Endothelial cell (in vitro differentiated cells): ENCODE measurements at regions not wholly inside any gene's neighbourhood (a gene's known extent, or its start where the extent isn't known, plus 50 kb on each side); places are given as distances from the start of the nearest gene placed in this dataset.

Source experiments
- DNase-seq: peaks from one replicate; pipeline ENCODE4 v3.0.0; 2021; ENCODE audit warnings: low spot score
- H3K27ac Mint-ChIP-seq: one replicate; pipeline ENCODE4 v1.8.0; 2021; ENCODE audit warnings: mixed read lengths, inconsistent platforms; ENCODE audit not compliant: unreplicated experiment
- H3K27me3 Mint-ChIP-seq: one replicate; pipeline ENCODE4 v1.8.0; 2021; ENCODE audit warnings: mild to moderate bottlenecking, moderate library complexity, mixed read lengths, inconsistent platforms; ENCODE audit not compliant: unreplicated experiment
- H3K36me3 Mint-ChIP-seq: one replicate; pipeline ENCODE4 v1.8.0; 2021; ENCODE audit warnings: mild to moderate bottlenecking, low read depth, mixed read lengths, inconsistent platforms; ENCODE audit not compliant: unreplicated experiment
- H3K4me1 Mint-ChIP-seq: one replicate; pipeline ENCODE4 v1.8.0; 2021; ENCODE audit warnings: mild to moderate bottlenecking, mixed read lengths, inconsistent platforms; ENCODE audit not compliant: unreplicated experiment
- H3K4me3 Mint-ChIP-seq: one replicate; pipeline ENCODE4 v1.8.0; 2021; ENCODE audit warnings: mild to moderate bottlenecking, mixed read lengths, inconsistent platforms; ENCODE audit not compliant: unreplicated experiment
- H3K9me3 Mint-ChIP-seq: one replicate; pipeline ENCODE4 v1.8.0; 2021; ENCODE audit warnings: mixed read lengths, inconsistent platforms; ENCODE audit not compliant: unreplicated experiment
- CTCF ChIP-seq: fragments of 200-600 bp; sonication (generic); IDR thresholded peaks from one replicate; pipeline ENCODE4 v1.5.0; 2021; ENCODE audit warnings: antibody characterized with exemption; ENCODE audit not compliant: unreplicated experiment

GRCh38 chr11:112795142-112795815 is 165.9 kb upstream of the NCAM1 start:
- Mint-ChIP-seq H3K9me3 (no peaks in the 10 kb centered on the region), H3K4me1 (peaks cover 10% of the 10 kb centered on the region), H3K27me3 (no peaks in the 10 kb centered on the region), H3K36me3 (no peaks in the 10 kb centered on the region), H3K27ac (no peak overlapping the region), H3K4me3 (no peak overlapping the region)
- DNase-seq: peak; percentile 63
- peak; percentile 73 for TF ChIP-seq CTCF

- H3K27me3 Mint-ChIP-seq: peaks cover 2% of the 10 kb centered on the region
- no peaks in the 10 kb centered on the region for H3K9me3 Mint-ChIP-seq
- no peak overlapping the region for H3K27ac Mint-ChIP-seq
- no peak overlapping the region for H3K4me3 Mint-ChIP-seq
- H3K4me1 Mint-ChIP-seq: peaks cover 10% of the 10 kb centered on the region
- DNase-seq: no peak
- no peak for TF ChIP-seq CTCF
- H3K36me3 Mint-ChIP-seq: no peaks in the 10 kb centered on the region
Observed at GRCh38 chr11:112795911-112796649, 165.1 kb upstream of the NCAM1 start.

- Mint-ChIP-seq H3K4me3 (no peak overlapping the region), H3K27me3 (peaks cover 2% of the 10 kb centered on the region), H3K27ac (no peak overlapping the region), H3K36me3 (no peaks in the 10 kb centered on the region), H3K9me3 (no peaks in the 10 kb centered on the region), H3K4me1 (peaks cover 10% of the 10 kb centered on the region)
- DNase-seq: no peak
- no peak for TF ChIP-seq CTCF
Observed at GRCh38 chr11:112797092-112797491, 164.1 kb upstream of the NCAM1 start.

GRCh38 chr11:112797648-112798293 is 163.4 kb upstream of the NCAM1 start:
- Mint-ChIP-seq H3K27me3 (peaks cover 2% of the 10 kb centered on the region), H3K4me3 (no peak overlapping the region), H3K36me3 (no peaks in the 10 kb centered on the region), H3K9me3 (no peaks in the 10 kb centered on the region), H3K4me1 (peaks cover 10% of the 10 kb centered on the region), H3K27ac (no peak overlapping the region)
- peak; percentile 70 for TF ChIP-seq CTCF
- peak; percentile 64 for DNase-seq
